ENCODE measurements at regions not wholly inside any gene's neighbourhood (a gene's known extent, or its start where the extent isn't known, plus 50 kb on each side); places are given as distances from the start of the nearest gene placed in this dataset.
"Not testable (repeated sequence)": the region's sequence is repeated elsewhere in the genome, so short reads cannot be mapped to it uniquely, and the experiment has no call there.

DNA sequence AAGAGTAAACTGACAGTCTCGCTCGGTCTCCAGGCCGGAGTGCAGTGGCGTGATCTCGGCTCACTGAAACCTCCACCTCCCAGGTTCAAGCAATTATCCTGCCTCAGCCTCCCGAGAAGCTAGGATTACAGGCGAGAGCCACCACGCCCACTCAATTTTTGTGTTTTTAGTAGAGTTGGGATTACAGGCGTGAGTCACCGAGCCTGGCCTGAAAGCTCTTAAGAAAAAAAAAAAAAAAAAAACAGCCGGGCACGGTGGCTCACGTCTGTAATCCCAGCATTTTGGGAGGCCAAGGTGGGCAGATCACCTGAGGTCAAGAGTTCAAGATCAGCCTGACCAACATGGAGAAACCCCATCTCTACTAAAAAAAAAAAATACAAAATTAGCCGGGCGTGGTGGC lies 55.3 kb upstream of the THOC2 start:
- DNase-seq, result not testable (repeated sequence)

DNA sequence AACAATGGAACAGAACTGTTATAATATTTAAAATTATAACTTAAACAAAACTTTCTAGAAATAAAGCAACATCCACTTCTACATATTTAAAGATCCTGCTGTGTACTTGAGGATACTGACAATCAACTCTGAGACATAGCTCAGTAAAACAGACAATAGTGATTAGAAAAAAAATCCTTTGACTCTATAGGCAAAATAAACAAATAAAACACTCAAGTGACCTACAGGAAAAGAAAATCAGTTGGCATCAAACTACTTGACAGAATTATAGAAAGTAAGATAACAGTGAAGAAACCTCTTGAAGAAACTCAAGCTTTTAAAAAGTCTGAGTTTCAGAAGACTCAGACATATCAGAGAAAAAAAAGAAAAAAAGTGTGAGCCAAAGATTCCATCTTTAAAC lies 55.9 kb upstream of the THOC2 start:
- DNase-seq, result no peak

DNA sequence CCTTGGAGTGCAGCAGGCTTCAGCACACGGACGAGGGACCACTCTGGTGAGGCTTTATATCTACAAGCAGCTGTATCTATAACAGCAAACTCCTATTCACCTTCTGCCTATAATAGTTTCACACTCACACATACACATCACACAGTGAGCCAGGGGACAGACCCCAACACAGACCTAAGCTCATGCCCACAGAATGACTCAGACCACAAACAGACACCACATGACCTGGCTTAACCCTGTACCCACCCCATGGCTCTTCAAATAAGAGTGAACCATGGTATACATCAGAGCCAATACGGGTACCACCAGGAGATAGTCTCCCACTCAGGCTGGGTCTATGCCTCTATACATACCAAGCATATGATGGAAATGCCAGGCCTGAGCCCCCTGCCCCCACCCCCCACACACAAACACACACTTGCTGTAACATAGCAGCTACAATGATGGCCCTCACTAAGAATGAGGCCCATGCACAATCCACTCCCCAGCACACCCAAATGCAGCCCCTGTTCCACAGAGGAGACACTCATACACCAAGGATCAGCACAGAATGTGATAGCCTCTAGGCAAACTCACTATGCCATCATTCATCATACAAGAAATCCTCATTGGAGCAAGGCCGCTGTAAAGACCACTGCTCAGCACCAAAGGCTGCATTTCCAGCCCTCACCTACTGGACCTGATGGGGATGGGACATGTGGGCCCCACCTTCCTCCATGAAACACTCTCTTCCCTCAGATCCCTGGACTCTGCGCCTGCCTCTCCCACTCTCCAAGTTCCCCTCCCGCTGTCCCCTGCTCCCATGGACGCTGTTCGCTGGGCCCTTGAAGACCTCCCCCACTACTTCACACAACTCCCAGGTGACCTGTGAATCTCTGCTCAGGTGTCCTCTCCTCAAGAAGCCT lies 62.1 kb upstream of the XIAP start:
- no peak for DNase-seq

DNA sequence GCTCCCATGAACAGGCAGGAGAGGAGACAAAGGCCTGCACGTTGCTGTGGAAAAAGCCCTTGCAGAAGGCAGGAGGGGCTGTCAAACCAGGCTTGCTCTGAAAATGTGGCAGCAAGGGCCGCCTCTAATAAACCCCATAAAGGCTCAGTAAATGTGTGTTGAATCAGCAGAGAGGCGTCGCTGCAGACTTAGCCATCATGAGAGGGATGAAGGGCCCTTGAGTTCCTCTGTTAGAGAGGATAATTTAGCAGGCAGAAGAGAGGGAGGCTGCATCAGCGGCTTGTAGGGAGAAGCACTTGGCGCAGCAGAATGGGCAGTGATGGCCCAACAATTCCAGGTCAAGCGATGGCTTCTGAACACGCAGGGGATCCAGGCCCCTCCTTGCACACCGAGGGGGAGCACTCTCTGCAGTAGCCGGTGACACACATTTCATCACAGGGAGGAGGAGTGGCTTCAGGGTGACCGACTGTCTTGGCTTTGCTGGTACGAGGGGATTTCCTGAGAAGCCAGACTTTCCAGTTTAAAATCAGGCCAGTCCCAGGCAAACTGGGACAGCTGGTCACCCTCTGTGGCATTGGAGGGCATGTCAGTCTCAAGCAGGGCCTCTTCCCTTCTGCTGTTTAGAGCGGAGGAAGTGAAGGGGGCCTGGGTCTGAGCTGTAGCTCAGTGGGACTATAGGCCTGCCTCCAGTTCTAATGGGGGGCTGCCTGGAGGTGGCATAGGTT lies 61.0 kb upstream of the XIAP start:
- DNase-seq, result peak; percentile 81

DNA sequence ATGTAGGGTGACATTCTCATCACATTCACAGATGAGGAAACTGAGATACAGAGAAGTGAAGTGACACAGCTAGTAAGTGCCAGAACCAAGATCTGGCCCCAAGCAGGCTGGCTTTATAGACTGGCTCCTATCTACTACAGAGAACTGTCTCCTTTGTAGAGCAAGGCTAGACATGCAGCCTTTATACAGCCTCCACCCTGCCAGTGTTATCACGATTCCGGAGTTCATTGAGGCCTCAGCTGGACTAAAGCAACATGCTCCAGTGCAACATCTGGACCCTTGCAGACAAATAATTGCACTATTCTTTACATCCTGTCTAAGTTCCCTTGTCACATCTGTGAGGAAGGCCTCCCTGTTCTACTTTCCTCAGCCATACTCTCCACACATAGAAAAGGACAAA lies 58.0 kb upstream of the XIAP start:
- DNase-seq, result no peak

DNA sequence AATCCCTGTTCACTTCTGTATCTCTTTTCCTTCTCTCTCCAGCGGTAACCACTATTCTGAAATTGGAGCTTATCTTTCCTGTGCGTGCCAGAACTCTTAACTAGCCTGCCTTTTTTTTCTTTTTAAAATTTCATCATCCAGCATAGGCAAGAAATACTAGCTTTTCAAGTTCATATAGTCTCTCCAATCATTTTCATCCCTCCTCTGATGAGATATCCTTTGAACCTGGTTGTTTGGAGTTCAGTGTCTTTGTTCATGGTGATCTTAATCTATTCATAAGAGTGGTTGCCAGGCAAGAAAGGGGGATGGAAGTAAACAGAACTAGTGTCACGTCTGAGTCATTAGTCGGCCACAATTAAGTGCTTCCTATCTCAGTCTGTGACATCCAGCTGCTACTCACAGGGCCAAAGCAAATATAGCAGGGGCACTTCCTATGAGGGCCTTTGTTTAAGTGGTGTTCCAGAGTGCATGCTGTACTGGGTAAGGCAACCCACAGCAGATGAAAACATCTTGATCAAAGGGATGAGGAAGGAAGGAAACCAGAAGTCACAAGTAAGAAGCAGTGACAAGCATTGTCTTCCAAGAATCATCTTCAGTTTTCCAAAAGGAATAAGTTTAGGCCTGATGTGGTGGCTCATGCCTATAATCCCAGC lies 56.4 kb upstream of the XIAP start:
- peak; percentile 81 for DNase-seq

DNA sequence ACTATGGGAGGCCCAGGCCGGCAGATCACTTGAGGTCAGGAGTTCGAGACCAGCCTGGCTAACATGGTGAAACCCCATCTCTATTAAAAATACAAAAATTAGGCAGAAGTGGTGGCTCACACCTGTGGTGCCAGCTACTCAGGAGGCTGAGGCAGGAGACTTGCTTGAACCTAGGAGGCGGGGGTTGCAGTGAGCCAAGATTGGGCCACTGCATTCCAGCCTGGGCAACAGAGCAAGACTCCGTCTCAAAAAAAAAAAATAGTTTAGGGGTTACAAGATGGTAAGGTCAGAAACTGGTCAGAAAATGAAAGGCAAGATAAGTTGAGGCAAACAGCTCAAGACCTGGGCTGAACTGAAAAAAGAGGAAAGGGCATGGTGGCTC lies 55.9 kb upstream of the XIAP start:
- DNase-seq, result not testable (repeated sequence)

DNA sequence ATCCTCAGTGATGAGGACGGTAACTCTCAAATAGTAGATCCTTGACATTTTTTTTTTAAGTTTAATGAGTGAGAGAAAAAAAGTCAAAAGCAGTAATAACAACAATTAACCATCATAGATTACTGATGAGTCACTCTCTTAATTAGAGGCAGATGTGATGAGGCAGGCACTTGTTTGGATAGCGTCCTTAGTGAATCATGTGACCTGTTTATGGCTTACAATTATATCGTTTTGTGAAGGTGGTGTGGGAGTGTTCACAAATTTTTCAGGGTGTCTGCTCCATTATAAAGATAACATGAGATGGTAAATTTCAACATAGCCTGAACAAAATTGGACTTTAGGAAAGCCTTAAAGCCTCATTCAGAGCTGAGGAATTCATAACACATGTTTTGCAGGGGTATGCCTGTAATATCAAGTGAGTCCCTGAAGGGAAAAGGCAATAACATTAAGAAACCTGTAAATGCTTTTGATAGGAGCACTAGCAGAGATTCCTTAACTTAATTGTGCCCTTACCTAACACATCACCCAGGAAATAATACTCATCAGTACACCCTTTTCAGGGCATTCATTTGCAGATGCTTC lies 51.9 kb upstream of the XIAP start:
- DNase-seq, result peak; percentile 18

DNA sequence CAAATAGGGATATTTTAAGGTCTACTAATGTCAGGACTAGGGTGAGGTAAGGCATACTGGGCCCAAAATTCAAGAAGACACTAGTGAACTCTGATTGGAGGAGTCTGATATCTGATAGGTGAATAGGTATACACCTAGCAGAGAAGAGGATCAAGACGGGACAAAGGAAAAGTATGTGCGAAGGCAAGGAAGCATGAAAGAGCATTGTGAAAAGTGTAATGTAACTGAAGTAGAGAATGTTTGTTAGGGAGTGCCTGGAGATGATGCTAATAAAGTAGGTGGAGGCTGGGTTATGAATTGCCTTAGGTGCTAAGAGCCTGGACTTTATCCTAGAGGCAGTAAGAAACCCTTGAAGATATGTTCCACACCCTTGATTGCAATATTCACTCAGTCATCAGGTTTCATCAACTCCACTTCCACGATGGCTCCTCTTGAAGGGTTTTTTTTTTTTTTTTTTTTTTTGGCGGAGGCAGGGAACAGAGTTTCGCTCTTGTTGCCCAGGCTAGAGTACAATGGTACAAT lies 49.9 kb upstream of the XIAP start:
- DNase-seq, result no peak

Data from NCI-H1436 (cell line).